ENCODE measurements at regions not wholly inside any gene's neighbourhood (a gene's known extent, or its start where the extent isn't known, plus 50 kb on each side); places are given as distances from the start of the nearest gene placed in this dataset.

DNA sequence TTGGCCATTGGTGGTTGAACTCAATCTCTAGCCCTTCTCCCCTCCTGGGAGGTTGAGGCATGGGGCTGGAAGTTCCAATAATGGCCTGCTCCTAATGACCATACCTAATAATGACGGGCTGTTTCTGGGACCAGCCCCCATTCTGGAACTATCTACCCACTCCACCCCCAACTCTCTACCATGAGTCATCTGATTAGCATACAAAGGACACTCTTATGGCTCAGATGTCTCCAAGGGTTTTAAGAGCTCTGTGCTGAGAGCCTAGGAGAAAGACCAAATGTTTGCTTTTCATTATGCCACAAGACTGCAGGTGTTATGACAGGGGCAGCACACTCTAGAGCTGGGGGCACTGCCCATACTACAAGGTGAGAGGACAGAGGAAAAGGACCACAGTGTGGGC lies 137.0 kb upstream of the NCKAP5 start:
- TF ChIP-seq YY1 (IDR thresholded peaks at IDR 0.05; ENCODE audit: insufficient read depth, insufficient read length) (no peak), ZNF274 (IDR thresholded peaks at IDR 0.05; ENCODE audit: low read depth, low read length) (no peak)
